ENCODE measurements at regions not wholly inside any gene's neighbourhood (a gene's known extent, or its start where the extent isn't known, plus 50 kb on each side); places are given as distances from the start of the nearest gene placed in this dataset.

DNA sequence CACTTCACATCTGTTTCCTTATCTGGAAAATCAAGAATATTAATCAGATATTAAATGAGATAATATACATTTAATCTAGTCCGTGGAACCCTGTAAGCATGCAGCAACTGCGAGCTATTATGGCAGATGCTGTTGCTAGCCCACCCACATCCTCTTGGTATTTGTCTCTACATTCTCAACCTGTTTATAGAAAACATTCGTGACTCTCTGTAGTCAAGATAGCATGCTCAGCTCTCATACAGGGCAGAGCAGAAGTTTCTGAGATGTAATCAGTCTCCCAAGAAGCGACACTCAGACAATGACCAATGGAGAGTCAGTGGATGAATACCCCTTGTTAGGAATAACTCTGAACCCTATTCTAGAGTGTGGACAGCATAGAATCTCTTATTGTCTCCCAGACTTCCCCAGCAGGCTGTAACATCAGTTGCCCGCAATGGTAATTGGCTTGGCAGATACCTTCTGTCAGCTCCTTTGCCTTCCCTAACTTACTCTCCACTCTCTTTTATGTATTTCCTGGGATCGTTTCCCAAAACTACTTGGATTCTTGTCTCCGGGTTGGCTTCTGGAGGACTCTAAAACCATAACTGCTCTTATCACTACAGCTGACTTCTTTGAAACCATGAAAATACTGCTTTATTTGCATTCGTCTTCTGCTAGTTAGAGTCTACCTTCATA lies 400.7 kb upstream of the TNP1 start:
- no peak for ATAC-seq (ENCODE audit: low FRiP score in 2 of 2)
- 75 to 84% methylated on average over 8 of the region's 8 CpGs for WGBS, 2 donors
- H3K4me3 ChIP-seq, result no peak overlapping the region
- H3K9me3 ChIP-seq, result no peaks in the 10 kb centered on the region
- H3K27ac ChIP-seq, result no peak overlapping the region
- no peak for DNase-seq
- TF ChIP-seq POLR2A (IDR thresholded peaks at IDR 0.05) (no peak), EP300 (IDR thresholded peaks at IDR 0.05) (no peak), POLR2AphosphoS5 (IDR thresholded peaks at IDR 0.05) (no peak)
- TF ChIP-seq, protein P1, sequence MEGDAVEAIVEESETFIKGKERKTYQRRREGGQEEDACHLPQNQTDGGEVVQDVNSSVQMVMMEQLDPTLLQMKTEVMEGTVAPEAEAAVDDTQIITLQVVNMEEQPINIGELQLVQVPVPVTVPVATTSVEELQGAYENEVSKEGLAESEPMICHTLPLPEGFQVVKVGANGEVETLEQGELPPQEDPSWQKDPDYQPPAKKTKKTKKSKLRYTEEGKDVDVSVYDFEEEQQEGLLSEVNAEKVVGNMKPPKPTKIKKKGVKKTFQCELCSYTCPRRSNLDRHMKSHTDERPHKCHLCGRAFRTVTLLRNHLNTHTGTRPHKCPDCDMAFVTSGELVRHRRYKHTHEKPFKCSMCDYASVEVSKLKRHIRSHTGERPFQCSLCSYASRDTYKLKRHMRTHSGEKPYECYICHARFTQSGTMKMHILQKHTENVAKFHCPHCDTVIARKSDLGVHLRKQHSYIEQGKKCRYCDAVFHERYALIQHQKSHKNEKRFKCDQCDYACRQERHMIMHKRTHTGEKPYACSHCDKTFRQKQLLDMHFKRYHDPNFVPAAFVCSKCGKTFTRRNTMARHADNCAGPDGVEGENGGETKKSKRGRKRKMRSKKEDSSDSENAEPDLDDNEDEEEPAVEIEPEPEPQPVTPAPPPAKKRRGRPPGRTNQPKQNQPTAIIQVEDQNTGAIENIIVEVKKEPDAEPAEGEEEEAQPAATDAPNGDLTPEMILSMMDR (IDR thresholded peaks at IDR 0.05), result no peak
- no peaks in the 10 kb centered on the region for H3K36me3 ChIP-seq
- no peaks in the 10 kb centered on the region for H3K4me1 ChIP-seq
- no peaks in the 10 kb centered on the region for H3K27me3 ChIP-seq

DNA sequence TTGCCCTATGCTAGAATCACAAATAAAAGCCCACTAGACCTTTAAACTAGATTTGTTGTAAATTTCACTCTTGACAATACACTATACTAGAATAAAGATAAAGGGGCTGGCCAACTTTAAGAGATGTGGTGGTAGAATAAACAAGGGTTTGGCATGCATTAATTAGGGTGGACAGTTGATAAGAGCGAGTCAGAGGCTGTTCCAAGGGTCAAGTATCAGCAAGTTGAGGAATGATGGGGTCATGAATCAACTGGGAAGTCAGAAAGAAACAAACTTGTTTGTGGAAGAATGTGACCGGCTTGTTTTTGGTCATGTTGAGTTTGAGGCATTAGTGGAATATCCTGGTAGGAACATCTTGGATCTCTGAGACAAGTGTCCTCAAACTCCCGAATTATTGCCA lies 398.3 kb upstream of the TNP1 start:
- Histone ChIP-seq H3K4me3 (no peak overlapping the region), H3K9me3 (no peaks in the 10 kb centered on the region), H3K27me3 (no peaks in the 10 kb centered on the region), H3K36me3 (no peaks in the 10 kb centered on the region), H3K27ac (no peak overlapping the region), H3K4me1 (no peaks in the 10 kb centered on the region)
- TF ChIP-seq POLR2AphosphoS5 (IDR thresholded peaks at IDR 0.05) (no peak), EP300 (IDR thresholded peaks at IDR 0.05) (no peak)
- no peak for ATAC-seq (ENCODE audit: low FRiP score in 2 of 2)
- DNase-seq, result no peak
- WGBS, 2 donors, result 64 to 67% methylated on average over 3 of the region's 3 CpGs

DNA sequence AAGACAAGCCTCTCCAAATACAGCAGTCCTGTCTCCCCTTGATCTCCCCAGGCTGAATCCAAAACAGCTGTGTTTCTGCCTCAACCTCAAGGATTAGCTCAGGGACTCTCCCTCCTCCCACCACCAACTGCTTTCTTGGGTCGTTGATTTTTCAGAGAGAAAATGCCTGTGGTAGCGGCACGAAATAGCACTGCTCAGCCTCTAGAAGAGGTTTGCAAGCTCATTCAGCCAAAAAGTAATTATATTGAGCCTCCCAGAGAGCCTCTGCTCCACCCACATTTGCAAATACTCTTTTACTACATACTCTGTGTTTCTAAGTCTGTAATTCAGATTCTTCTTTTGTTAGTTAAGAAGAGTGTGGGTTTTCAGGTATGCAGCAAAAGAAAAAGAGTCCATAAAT lies 396.4 kb upstream of the TNP1 start:
- Histone ChIP-seq H3K9me3 (no peaks in the 10 kb centered on the region), H3K4me3 (no peak overlapping the region), H3K4me1 (no peaks in the 10 kb centered on the region), H3K36me3 (no peaks in the 10 kb centered on the region), H3K27ac (no peak overlapping the region), H3K27me3 (no peaks in the 10 kb centered on the region)
- 50 to 70% methylated on average over 3 of the region's 3 CpGs for WGBS, 2 donors
- TF ChIP-seq POLR2A (IDR thresholded peaks at IDR 0.05), result no peak
- no peak for TF ChIP-seq POLR2AphosphoS5 (IDR thresholded peaks at IDR 0.05)
- TF ChIP-seq, protein P1 (IDR thresholded peaks at IDR 0.05), result no peak
- TF ChIP-seq EP300 (IDR thresholded peaks at IDR 0.05), result no peak
- DNase-seq, result no peak
- ATAC-seq (ENCODE audit: low FRiP score in 2 of 2), result no peak

DNA sequence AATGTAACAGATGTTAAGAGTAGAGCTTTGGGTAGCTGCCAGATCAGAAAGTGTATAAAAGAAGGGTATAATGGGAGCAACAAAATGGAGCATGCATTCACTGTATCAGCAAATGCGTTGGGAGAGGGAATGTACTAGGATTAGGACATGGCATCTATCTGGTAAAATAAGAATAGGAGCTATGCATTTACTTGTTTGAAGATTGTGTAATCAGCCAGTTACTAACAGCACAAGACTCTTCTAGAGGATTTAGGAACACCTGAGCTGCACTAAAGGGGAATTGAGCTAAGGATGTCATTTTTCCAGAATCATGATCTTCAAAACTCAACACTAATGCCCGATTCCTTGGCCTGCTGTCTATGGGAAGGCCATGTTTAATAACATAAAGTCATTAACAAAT lies 394.2 kb upstream of the TNP1 start:
- H3K9me3 ChIP-seq, result no peaks in the 10 kb centered on the region
- DNase-seq (no peak), ATAC-seq (ENCODE audit: low FRiP score in 2 of 2) (no peak)
- H3K36me3 ChIP-seq, result no peaks in the 10 kb centered on the region
- 86 to 98% methylated on average over 2 of the region's 2 CpGs for WGBS, 2 donors
- H3K4me3 ChIP-seq, result no peak overlapping the region
- H3K4me1 ChIP-seq, result peaks cover 0 to 1% (median 0%) of the 10 kb centered on the region in 4 donors
- no peak for TF ChIP-seq EP300 (IDR thresholded peaks at IDR 0.05)
- no peak for TF ChIP-seq POLR2AphosphoS5 (IDR thresholded peaks at IDR 0.05)
- TF ChIP-seq, protein P1 (IDR thresholded peaks at IDR 0.05), result no peak
- TF ChIP-seq POLR2A (IDR thresholded peaks at IDR 0.05), result no peak
- H3K27me3 ChIP-seq, result no peaks in the 10 kb centered on the region
- no peak overlapping the region for H3K27ac ChIP-seq

DNA sequence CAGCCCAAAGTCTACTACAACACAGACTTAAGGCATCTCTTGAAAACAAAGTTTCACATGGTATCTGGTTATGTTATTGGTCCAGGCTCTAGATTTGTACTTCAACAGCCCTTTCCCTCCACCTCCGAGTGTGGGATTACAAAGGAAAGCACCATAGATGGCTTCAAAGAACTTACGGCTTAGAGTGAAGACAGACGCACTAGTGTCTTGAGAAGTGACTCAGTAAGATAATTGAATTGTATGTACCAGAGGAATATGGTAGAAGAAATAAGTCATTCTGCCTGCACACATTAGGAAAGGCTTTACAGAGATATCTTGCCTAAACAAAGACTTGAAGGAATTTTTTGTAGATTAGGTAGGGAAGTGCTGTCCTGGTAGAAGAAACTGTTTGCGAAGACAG lies 392.3 kb upstream of the TNP1 start:
- DNase-seq, result no peak
- H3K9me3 ChIP-seq, result no peaks in the 10 kb centered on the region
- no peak for TF ChIP-seq POLR2AphosphoS5 (IDR thresholded peaks at IDR 0.05)
- no peak for TF ChIP-seq POLR2A (IDR thresholded peaks at IDR 0.05)
- TF ChIP-seq, protein P1 (IDR thresholded peaks at IDR 0.05), result no peak
- 93 to 94% methylated on average over 4 of the region's 4 CpGs for WGBS, 2 donors
- peaks cover 4 to 18% (median 6%) of the 10 kb centered on the region in 4 donors for H3K4me1 ChIP-seq
- H3K36me3 ChIP-seq, result no peaks in the 10 kb centered on the region
- no peaks in the 10 kb centered on the region for H3K27me3 ChIP-seq
- no peak overlapping the region for H3K27ac ChIP-seq
- no peak overlapping the region for H3K4me3 ChIP-seq
- no peak for ATAC-seq (ENCODE audit: low FRiP score in 2 of 2)
